Ecto neural progenitor cell (in vitro differentiated cells): ENCODE measurements at regions not wholly inside any gene's neighbourhood (a gene's known extent, or its start where the extent isn't known, plus 50 kb on each side); places are given as distances from the start of the nearest gene placed in this dataset.

Experiments
- DNase-seq: peaks from one replicate; pipeline ENCODE4 v3.0.0-alpha.2; 2018; ENCODE audit warnings: low spot score

DNA sequence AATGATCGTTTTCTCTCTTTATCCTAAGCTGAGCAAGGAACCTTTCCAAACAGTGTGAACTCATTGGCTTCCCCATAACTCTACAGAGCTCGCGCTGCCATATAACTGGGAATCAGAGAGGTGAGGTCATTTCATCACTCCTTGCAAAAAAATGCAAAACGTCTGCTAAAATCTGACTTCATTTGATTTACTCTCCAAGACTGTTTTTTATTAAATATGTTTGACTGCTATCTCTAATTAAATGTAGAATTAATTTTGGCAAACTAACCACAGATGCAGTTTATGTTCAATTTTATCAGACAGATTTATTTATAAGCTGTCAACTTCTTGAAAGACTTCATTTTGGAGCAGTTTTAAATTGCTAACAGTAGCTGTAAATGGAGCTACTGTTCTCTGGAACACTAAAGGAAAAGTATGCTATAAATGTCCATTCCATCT is 131.6 kb upstream of the SOX5 start:
- DNase-seq = no peak

DNA sequence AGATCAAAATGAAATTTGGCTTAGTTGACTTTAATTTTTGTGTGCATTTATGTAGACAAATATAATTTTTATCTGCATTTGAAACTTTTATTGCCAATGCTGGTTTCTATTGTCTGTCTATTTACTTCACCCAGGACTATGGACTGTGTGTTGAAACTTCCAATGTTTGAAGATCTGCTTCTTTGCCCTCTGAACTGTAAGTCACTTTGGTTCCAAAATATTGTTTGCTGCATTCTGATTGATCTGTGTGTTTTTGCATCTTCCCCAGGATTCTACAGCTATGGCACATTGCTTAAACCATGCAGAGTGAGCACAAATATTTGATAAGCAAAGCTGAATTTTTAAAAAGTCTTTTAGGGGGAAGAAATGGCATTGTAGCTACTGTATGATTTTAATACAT is 131.0 kb upstream of the SOX5 start:
- DNase-seq = no peak

GRCh38 chr12:24079083-24079482 is 129.6 kb upstream of the SOX5 start:
- no peak for DNase-seq

DNA sequence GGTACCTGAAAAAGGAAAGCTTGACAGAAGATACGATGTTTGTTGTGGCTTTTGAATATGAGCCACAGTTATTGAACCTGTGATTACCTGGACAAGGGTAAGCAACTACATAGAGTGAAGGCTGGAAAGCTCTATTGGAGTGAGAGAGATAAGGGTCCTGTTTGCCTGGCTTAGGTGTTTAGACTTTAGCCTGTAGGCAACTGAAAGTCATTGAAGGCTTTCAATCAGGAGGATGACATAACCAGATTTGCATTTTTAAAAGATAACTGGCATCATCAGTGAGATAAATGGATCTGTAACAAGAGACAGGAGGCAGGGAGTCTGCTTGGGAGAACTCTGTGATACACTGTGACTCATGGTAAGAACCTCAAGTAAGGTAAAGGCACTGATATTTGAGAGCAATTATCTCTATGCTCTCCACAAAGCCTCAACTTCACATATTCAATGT is 128.9 kb upstream of the SOX5 start:
- DNase-seq = no peak

GRCh38 chr12:24077161-24077560 is 127.7 kb upstream of the SOX5 start:
- DNase-seq = no peak

DNA sequence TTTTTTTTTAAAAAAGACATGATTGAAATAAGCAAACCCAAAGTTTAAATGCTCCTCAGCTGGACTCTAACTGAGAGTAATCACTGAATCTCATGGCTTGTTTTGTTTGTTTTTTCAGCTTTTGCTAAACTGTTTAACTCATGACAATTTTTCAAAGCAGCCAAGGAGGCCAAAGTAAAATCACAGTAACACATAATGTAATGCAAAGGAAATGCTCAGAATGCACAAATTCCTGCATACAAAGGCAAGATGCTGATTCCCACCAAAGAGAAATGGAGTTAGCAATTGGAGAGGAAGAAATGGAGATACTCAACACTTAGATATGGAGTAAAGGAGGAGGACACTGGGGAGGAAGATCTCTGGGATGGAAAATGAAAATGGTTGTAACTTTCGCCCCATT is 126.2 kb upstream of the SOX5 start:
- DNase-seq = no peak

DNA sequence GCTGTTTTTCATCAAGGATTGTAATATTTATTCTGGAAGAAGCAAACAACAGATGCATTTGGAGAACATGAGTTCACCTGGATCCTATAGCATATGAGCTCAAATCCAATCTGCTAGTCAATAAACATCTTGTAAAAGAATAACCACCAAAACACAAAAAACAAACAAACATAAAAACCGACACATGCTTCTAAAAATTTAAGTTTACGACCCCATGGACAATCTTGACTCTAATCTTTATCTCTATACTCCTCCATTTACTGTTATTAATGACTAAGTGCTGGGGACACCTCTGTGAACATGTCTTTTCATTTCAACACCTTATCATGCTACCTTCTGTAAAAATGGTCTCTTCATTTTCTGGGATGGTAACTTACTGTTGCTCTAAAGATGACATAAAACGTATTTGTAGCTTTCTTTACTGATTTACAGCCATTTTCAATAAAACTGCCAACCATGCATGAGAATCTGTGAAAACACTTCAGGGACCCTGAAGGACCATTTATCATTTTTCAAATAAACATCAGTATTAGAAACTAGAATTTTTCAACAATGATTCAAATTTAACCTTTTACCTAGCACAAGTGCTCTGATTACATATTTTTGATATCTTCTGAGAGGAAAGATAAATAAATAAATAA is 123.8 kb upstream of the SOX5 start:
- no peak for DNase-seq

- DNase-seq = no peak
Observed at GRCh38 chr12:24072302-24072701, 122.8 kb upstream of the SOX5 start.

DNA sequence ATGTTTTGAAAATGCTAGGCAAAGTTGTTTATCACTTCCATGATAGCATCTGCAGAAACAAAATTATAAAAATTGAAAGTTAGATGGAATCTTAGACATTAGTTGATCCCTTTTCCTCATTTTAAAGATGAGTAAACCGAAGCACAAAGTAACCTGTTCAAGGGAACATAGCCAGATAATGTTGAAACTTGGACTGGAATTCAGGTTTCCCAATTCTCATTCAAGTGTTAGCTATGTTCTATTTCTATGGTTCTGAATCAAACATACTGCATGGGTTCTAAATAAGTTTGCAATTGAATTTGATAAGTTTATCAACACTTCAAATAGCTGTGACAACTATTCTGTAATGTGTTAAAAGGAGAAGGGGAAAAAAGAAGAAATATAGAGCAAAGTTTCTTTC is 122.4 kb upstream of the SOX5 start:
- no peak for DNase-seq

DNA sequence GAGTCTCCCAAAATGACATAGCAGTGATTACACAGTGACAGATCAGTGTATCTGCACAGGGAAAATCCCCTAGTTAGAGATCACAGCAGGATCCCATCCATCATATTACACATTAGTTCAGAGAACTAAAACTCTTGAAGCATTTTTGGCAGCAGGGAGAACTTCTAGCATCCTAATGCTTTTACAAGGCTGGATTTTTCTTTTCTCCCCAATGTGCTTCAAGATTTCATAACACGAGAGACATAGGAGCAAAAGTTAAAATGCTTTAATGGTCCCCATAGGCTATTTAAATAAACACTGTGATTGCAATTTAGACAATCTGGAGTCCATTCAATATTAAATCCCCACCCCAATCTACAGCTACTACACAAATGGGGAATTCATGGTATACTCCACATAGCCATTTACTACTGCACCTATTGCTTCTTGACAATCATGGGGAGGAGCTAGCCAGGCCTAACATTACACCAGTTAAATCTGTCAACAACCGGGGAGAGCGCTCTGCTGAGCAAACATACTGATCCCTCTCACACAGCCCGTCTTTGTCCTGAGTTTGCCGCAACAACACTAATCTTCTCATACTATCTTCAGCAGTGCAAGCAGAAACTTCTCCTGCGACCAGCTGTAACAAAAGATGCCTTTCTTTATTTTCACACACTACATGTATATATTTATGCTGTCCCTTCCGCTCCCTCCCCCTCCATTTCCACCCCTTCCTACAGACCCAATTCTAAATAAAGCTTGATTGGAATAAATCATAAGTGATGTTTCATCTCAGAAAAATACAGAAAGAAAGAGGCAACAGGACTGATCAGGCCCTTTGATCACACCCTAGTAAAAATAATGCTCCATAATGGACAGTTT is 120.3 kb upstream of the SOX5 start:
- peak; percentile 71 for DNase-seq

DNA sequence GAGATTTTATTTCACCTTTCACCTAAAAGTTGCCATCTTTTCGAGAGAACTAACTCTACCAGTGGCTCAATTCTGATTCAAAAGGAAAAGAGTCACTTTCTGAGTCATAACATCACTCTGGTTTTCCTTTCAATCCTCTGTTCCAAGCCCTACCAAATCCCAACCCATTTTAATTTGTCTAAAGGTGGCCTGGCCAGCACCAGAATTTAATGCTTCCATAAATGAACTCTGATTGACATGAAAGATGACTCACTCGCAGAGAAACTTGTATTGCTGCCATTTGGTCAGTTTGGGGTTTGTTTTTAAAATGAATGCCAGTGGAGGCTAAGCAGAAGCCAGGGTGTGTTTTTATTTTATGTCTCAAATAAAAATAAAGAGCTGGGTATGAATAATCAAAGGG is 117.4 kb upstream of the SOX5 start:
- DNase-seq = no peak

- no peak for DNase-seq
Observed at GRCh38 chr12:24066097-24066496, 116.6 kb upstream of the SOX5 start.

DNA sequence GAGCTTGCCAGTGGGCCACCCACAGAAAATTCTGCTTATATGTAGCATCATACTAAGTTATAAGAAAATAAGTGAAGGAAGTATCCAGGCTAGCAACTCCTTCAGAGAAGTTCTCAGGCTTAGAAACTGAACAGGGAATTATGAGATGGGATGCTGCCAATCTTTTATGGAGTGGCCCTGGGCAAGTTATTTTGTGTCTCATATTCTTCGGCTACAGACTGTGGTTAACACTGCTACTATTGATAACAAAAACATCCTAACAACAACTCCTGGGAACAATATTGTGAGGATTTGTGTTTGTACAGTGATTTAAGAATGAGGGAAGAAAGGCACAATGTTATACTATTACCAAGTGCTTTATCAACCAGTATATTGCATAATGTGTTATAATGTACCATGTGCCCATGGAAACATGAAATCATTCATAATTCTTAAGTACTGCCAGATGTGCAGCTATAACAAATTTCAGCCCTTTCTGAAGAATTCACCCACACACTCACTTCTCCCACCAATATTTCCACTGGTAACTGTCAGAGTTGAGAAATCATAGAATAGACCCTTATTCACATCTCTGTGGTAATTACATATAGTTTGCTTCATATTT is 113.3 kb upstream of the SOX5 start:
- DNase-seq = no peak

GRCh38 chr12:24060089-24060488 is 110.6 kb upstream of the SOX5 start:
- DNase-seq = no peak

- DNase-seq = no peak
Observed at GRCh38 chr12:24057920-24058476, 108.5 kb upstream of the SOX5 start.

- no peak for DNase-seq
Observed at GRCh38 chr12:24055747-24056146, 106.3 kb upstream of the SOX5 start.

- no peak for DNase-seq
Observed at GRCh38 chr12:24054416-24054815, 104.9 kb upstream of the SOX5 start.

DNA sequence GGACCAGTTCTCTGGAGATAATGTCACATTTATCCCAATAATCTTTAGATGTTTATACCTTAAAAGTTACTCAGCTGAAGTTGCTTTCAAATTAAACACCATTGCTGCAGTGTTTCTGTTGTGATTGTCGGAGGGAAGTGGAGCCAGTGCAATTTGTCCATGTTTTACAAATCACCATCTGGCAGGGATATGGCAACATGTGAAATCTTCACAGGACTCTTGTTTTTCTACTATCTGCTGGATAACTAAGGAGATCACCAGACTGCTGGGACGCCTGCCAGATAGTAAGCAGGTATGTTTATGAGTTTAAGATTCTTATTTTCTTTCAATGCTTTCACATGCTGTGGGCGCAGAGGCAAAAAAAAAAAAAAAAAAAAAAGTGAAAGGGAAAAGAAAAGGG is 100.3 kb upstream of the SOX5 start:
- no peak for DNase-seq

GRCh38 chr12:24049101-24049500 is 99.6 kb upstream of the SOX5 start:
- DNase-seq = no peak

DNA sequence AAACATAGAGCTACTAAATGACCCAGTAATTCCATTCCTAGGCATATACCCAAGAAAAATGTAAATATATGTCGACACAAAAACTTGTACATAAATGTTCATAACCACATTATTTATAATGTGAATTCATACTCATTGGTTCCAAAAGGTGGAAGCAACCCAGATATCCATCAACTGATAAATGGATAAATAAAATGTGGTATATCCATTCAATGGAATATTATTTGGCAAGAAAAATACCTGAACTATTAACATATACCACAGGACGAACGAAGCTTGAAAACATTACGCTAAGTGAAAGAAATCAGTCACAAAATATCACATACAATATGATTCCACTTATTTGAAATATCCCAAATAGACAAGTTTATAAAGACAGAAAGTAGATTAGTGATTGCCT is 99.0 kb upstream of the SOX5 start:
- DNase-seq = no peak

- no peak for DNase-seq
Observed at GRCh38 chr12:24047326-24047725, 97.9 kb upstream of the SOX5 start.

DNA sequence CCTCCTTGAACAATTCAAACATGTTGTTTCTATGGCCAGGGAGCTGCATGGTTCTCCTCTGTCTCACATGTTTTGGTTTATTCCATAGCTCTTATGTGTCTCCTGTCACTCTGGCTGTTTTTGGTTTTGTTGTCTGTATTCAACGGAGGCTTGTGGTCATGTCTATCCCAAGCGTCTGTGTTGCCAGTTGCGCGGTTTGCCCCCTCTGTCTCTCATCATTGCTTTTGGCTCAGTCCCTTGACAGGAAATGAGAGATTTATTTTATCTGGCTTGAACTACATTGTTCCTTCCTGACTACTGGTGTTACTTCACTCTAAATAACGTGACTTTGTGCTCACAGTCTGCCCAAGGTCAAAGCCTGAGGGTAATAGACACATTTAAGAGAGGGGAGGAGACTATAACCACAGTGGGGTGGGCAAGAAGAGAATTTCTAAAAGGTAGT is 96.4 kb upstream of the SOX5 start:
- DNase-seq = no peak
